ENCODE measurements at regions not wholly inside any gene's neighbourhood (a gene's known extent, or its start where the extent isn't known, plus 50 kb on each side); places are given as distances from the start of the nearest gene placed in this dataset.
A peak's percentile ranks its signal among the peaks of the same experiment; 100 is the strongest.

DNA sequence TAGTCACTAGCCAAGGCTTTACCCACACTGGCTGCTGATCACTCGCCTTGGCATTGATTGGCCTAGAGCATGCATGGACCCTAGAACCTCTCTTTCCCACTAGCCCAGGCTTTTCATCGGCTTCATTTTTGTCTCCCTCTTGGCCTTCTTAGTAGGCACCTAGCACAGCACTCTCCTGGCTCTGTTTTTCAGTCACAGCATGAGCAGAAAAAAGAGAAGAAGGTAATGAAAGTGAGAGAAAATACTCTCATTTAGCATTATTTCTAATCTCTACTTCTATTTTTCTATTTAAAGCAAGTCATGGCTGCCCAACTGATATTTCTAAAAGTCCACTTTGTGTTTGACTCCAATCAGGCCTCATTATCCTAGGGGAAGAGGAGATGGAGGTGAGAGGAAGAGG is 267.2 kb downstream of the FBXO8 start:
- Histone ChIP-seq H2BK5ac (ENCODE audit: insufficient read length, low read length) (no peak overlapping the region), H3K14ac (ENCODE audit: insufficient read depth, low read length) (no peak overlapping the region), H3K79me1 (ENCODE audit: insufficient read depth, low read depth, low read length, poor library complexity, severe bottlenecking) (no peaks in the 10 kb centered on the region), H3K4me2 (ENCODE audit: insufficient read depth, insufficient read length, low read length) (no peak overlapping the region), H3K4ac (ENCODE audit: low read depth, low read length) (no peak overlapping the region), H2AK5ac (ENCODE audit: insufficient read length, low read length) (no peak overlapping the region), H4K91ac (ENCODE audit: insufficient read length, low read depth, low read length) (no peak overlapping the region), H3K4me1 (ENCODE audit: insufficient read depth, low read length) (no peaks in the 10 kb centered on the region), H3K27me3 (ENCODE audit: insufficient read depth, low read length) (no peaks in the 10 kb centered on the region), H4K8ac (replicated peaks; ENCODE audit: insufficient read length, low read depth, low read length) (no peak overlapping the region), H4K20me1 (ENCODE audit: control insufficient read depth, insufficient read depth, insufficient read length) (no peaks in the 10 kb centered on the region), H2BK12ac (ENCODE audit: insufficient read length, low read depth, low read length) (no peak overlapping the region), H2BK15ac (ENCODE audit: low read depth, low read length) (no peak overlapping the region), H3K9ac (ENCODE audit: extremely low read depth, insufficient read length, low read length) (no peak overlapping the region), H4K5ac (ENCODE audit: insufficient read length, low read depth, low read length) (no peak overlapping the region), H3K18ac (ENCODE audit: insufficient read length, low read depth, low read length) (peak overlapping the region; percentile 64), H3T11ph (ENCODE audit: low read length) (no peak overlapping the region), H3K27ac (ENCODE audit: insufficient read length, low read depth, low read length) (no peak overlapping the region), H3K23ac (ENCODE audit: insufficient read length, low read depth, low read length) (no peak overlapping the region), H3K23me2 (ENCODE audit: insufficient read length, low read depth, low read length, poor library complexity, severe bottlenecking) (no peaks in the 10 kb centered on the region), H2BK120ac (ENCODE audit: low read depth, low read length, poor library complexity, severe bottlenecking) (no peak overlapping the region), H3K9me3 (ENCODE audit: control insufficient read depth, low read depth, low read length) (no peaks in the 10 kb centered on the region), H2AFZ (ENCODE audit: low read length) (no peak overlapping the region), H3K56ac (ENCODE audit: insufficient read length, low read depth, low read length) (no peak overlapping the region), H2BK20ac (ENCODE audit: low read depth, low read length, poor library complexity, severe bottlenecking) (no peak overlapping the region), H3K79me2 (ENCODE audit: insufficient read depth, low read length) (no peaks in the 10 kb centered on the region)
- Mint-ChIP-seq H3K36me3 (ENCODE audit: insufficient read depth in 1 of 3, low read depth in 3 of 3) (no peaks in the 10 kb centered on the region), H3K9me3 (no peaks in the 10 kb centered on the region), H3K27ac (no peak overlapping the region), H3K4me1 (no peaks in the 10 kb centered on the region), H3K4me3 (no peak overlapping the region), H3K27me3 (ENCODE audit: low read depth) (no peaks in the 10 kb centered on the region)
- TF ChIP-seq, protein P1, sequence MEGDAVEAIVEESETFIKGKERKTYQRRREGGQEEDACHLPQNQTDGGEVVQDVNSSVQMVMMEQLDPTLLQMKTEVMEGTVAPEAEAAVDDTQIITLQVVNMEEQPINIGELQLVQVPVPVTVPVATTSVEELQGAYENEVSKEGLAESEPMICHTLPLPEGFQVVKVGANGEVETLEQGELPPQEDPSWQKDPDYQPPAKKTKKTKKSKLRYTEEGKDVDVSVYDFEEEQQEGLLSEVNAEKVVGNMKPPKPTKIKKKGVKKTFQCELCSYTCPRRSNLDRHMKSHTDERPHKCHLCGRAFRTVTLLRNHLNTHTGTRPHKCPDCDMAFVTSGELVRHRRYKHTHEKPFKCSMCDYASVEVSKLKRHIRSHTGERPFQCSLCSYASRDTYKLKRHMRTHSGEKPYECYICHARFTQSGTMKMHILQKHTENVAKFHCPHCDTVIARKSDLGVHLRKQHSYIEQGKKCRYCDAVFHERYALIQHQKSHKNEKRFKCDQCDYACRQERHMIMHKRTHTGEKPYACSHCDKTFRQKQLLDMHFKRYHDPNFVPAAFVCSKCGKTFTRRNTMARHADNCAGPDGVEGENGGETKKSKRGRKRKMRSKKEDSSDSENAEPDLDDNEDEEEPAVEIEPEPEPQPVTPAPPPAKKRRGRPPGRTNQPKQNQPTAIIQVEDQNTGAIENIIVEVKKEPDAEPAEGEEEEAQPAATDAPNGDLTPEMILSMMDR (conservative IDR thresholded peaks at IDR 0.05), result no peak
- WGBS (ENCODE audit: extremely low coverage, insufficient read length, low lambda C conversion rate), result no CpG with 5 or more reads among the region's 2 CpGs
- no peak for DNase-seq
